ENCODE measurements at regions not wholly inside any gene's neighbourhood (a gene's known extent, or its start where the extent isn't known, plus 50 kb on each side); places are given as distances from the start of the nearest gene placed in this dataset.
"Not testable (repeated sequence)": the region's sequence is repeated elsewhere in the genome, so short reads cannot be mapped to it uniquely, and the experiment has no call there.

DNA sequence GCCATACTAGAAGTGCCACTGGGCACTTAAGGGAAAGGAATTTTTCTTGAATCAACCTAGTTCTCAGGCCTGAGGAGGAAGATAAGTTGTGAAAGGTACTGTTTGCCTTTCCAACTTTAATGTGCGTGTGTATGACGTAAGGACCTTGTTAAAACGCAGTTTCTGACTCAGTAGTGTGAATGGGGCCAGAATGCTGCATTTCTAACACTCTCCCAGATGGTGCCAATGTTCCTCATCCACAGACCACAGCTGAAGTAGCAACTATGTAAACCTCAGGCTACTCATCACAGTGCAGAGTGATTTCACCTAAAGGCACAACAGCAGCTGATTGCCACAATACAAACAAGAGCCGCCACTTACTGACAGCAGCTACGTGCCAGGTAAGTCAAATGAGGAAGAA lies 103.6 kb downstream of the OTOL1 start:
- DNase-seq (ENCODE audit: low read depth, low spot score) = no peak

GRCh38 chr3:161602475-161602874 lies 105.9 kb downstream of the OTOL1 start:
- DNase-seq (ENCODE audit: low read depth, low spot score) = no peak

DNA sequence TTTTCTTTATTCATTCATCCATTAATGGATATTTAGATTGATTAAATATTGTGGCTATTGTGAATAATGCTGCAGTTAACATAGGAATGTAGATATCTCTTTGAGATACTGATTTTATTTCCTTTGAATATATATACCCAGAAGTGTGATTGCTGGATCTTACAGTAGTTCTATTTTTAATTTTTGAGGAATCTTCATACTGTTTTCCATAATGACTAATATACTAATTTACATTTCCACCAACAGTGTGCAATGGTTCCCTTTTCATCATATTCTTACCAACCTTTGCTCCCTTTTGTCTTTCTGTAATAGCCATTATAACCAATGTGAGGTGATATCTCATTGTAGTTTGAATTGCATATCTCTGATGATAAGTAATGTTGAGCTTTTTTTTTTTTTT lies 106.3 kb downstream of the OTOL1 start:
- DNase-seq (ENCODE audit: low read depth, low spot score) = no peak

GRCh38 chr3:161607056-161607455 lies 110.4 kb downstream of the OTOL1 start:
- DNase-seq (ENCODE audit: low read depth, low spot score) = no peak

DNA sequence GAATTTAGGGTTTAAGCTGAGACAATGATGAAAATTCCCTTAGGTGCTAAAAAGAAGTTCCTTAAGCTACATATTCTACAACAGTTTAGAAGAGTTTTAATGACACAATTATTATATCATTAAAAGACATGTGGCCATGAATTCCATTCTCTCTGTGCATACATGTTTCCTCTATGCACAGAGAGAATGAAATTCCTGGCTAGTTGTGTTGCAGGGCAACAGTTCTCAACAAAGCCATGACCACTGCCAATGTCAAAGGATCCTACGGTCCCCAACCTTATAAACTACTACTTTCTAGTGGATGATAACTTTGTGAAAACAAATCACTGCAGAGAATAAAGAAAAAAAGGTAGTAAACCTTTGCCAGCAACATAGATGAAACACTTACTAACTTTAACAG lies 122.7 kb downstream of the OTOL1 start:
- no peak for DNase-seq (ENCODE audit: low read depth, low spot score)

DNA sequence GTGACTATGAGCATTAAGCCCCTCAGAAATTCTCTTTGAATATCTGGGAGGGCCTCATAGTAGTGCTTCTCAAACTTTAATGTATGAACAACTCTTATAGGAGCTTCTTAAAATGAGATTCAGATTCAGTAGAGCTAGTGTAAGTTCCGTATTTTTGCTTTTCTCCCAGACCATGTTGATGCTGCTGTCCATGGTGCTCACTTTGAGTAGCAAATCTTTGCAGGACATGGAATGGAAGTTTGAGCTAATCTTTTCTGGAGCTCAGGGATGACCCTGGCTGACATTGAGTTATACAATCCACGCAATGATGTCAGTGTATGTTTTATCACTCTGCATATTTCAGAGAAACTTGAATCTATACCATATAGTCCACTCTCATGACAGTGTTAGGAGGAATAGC lies 134.2 kb downstream of the OTOL1 start:
- DNase-seq (ENCODE audit: low read depth, low spot score) = no peak

DNA sequence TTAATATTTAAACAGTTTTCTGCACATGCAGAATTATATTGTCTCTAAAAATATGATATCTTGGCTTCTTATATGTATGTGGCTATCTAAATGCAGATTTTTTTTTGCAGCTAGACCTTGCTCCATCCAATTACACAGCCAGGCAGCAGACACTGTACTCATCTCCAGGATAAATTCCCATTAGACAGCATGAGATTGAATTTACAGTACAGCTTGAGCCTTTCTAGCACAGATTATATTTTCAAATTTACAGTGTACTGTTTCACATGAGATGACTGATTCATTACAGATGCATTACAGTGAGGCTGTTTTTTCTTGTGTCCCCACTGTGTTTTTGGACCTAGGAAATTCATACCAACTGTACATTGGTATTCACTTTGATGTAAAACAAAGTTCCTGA lies 134.9 kb downstream of the OTOL1 start:
- no peak for DNase-seq (ENCODE audit: low read depth, low spot score)

DNA sequence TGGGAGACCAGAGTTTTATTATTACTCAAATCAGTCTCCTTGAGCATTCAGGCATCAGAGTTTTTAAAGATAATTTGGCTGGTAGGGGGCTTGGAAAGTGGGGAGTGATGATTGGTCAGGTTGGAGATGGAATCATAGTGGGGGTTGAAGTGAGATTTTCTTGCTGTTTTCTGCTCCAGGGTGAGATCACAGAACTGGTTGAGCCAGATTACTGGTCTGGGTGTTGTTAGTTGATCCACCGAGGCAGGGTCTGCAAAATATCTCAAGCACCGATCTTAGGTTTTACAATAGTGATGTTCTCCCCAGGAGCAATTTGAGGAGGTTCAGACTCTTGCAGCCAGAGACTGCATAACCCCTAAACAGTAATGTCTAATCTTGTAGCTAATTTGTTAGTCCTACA lies 141.0 kb downstream of the OTOL1 start:
- no peak for DNase-seq (ENCODE audit: low read depth, low spot score)

GRCh38 chr3:161639095-161639494 lies 142.5 kb downstream of the OTOL1 start:
- not testable (repeated sequence) for DNase-seq (ENCODE audit: low read depth, low spot score)

DNA sequence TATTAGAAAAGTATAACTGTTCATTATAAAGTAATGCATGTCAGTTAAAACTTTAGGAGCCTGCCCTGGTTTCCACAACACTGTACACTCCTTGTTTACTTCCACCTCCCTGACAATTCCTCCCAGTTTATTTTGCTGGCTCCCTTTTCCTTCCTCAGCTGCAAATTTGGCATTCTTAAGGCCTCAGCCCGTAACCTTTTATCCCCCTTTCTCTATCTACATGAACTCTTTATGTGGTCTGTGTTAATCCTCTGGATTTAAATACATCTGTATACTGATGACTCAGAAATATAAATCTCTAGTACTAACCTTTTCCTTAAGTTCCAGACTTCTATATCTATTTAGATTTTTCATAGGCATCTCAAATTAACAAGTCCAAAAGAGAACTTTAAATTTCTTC lies 143.6 kb downstream of the OTOL1 start:
- DNase-seq (ENCODE audit: low read depth, low spot score) = no peak

GRCh38 chr3:161641287-161641686 lies 144.7 kb downstream of the OTOL1 start:
- no peak for DNase-seq (ENCODE audit: low read depth, low spot score)

DNA sequence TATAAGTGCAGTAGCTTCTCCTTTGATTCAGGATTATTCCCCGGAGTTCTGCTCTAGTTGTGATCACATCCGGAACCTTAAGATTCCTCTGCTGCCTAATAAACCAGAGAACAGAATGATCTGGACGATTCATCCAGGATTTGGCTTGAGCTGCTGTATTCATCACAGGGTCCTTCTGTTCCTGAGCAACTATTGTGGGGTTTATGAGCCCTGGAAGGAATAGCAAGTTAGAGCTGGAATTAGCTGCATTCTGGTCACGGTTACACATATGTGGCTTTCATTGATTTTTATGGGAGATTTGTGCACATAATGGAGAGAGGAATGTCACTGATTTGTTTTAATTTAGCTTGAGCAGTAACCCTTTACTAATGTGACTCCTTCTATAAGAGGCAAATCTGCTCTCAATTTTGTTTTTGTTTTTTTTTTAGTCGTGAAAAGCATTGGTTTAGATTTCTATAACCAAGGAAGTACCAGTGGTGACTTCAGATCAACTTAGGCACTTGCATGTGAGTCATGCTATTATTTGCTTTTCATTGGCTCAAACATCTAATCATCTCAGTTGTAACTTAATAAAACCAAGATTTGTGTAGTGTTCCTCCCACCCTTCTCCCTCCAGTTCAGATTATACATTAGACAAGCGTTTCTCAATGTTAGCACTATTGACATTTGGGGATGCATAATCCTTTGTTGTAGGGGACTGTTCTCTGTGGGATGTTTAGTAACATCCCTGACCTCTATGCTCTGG lies 148.5 kb downstream of the OTOL1 start:
- DNase-seq (ENCODE audit: low read depth, low spot score) = no peak

GRCh38 chr3:161647936-161648470 lies 151.4 kb downstream of the OTOL1 start:
- no peak for DNase-seq (ENCODE audit: low read depth, low spot score)

DNA sequence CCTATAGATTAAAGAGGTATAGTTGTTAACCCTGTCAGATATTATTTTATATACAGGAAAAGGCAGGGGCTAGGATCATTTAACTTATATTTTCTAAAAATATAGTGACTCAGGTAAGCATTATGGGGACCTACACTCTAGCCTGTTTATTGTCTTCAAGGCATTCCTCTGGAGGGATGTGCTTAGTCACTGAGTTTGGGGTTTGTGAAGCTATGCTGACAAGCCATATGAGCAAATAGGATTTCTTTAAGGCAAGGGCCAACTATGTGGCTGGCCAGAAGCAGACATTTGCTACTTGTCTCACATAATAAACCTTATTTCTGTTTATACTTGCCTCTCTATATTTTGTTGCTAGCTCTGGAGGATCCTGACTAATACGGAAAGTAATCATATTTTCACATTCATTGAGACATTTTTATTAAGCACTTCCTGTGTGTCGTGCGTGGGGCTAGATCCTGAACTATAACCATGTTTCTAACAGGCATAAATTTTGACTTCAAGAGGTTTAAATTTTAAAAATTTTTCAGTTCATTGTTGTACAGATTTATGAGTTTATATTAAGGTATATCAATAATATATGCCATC lies 153.4 kb downstream of the OTOL1 start:
- no peak for DNase-seq (ENCODE audit: low read depth, low spot score)

- DNase-seq (ENCODE audit: low read depth, low spot score) = no peak
These were observed 161.2 kb downstream of the OTOL1 start for GRCh38 chr3:161657786-161658185.

DNA sequence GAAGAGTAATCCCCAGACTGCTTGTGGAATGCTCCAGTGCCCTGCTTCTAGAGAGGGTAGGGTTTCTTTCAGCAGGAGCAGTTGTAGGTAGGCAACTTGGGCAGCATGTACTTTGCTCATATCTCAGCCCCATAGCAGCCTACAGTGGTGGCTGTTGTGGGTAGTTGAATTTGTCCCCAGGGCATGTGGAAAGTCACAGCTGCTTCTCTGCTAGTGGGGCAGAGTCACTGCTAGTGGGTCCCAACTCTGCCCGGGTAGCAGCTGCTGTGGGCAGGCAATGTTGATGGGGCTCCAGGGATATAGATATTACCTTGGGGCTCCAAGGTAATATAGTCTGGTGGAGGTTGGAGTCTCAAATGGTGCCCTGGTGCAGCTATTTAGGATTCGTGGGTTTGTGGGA lies 174.5 kb downstream of the OTOL1 start:
- no peak for DNase-seq (ENCODE audit: low read depth, low spot score)

DNA sequence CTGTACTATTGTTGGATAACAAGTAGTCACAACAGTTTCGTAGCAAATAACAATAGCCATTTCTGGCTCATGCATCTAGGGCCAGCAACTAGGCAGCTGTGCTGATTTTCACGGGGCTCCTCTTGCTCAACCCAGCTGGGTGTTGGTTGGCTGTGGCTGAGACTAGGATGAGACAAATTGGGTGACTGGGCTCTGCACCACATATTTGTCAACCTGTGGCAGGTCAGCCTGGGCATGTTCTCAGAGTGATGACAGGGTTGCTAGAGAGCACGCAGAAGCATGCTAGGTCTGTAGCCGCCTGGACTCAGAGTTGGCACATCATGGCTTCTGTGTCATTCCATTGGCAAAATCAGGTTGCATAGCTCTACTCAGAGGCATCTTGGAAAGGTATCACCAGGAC lies 175.9 kb downstream of the OTOL1 start:
- no peak for DNase-seq (ENCODE audit: low read depth, low spot score)

DNA sequence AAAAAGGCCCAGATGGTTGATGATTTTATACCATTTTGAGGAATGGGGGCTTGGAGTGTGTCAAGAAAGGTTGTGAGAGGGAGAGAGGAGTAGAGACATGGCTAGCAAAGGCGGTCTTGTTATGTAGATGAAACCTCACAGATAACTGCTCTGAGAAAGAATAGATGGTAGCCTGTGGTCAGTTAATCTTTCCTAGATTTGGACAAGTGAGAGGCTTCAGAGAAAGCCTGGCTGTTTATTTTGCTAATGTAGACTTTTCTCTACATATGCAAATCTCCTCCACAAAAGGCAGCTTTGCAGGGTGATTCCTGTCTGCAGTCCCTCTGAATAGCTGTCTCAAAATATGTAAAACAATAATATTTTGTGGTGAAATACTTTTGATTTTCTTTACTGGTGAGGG lies 177.3 kb downstream of the OTOL1 start:
- no peak for DNase-seq (ENCODE audit: low read depth, low spot score)

- no peak for DNase-seq (ENCODE audit: low read depth, low spot score)
These were observed 177.8 kb downstream of the OTOL1 start for GRCh38 chr3:161674402-161674801.

- not testable (repeated sequence) for DNase-seq (ENCODE audit: low read depth, low spot score)
These were observed 185.2 kb downstream of the OTOL1 start for GRCh38 chr3:161681831-161682230.

DNA sequence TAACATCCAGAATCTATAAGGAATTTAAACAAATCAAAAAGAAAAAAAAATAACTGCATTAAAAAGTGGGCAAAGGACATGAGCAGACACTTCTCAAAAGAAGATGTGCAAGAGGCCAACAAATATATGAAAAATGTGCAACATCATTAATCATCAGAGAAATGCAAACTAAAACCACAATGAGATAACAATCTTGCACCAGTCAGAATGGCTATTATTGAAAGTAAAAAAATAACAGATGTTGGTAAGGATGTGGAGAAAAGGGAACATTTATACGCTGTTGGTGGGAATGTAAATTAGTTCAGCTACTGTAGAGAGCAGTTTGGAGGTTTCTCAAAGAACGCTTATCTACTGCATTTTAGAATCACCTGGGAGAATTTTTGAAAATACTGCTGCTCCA lies 186.1 kb downstream of the OTOL1 start:
- no peak for DNase-seq (ENCODE audit: low read depth, low spot score)

GRCh38 chr3:161689584-161690298 lies 193.1 kb downstream of the OTOL1 start:
- no peak for DNase-seq (ENCODE audit: low read depth, low spot score)

- DNase-seq (ENCODE audit: low read depth, low spot score) = no peak
These were observed 193.7 kb downstream of the OTOL1 start for GRCh38 chr3:161690299-161690620.

Measured in smooth muscle cell of the brain vasculature (primary cell).